ENCODE measurements at regions not wholly inside any gene's neighbourhood (a gene's known extent, or its start where the extent isn't known, plus 50 kb on each side); places are given as distances from the start of the nearest gene placed in this dataset.

GRCh38 chr2:217215877-217216276, 356.0 kb upstream of the TNP1 start:
- Histone ChIP-seq H3K9ac (no peak overlapping the region), H3K27ac (ENCODE audit: low read depth in 2 of 2, low read length in 1 of 2) (no peak overlapping the region), H3K27me3 (ENCODE audit: insufficient read depth) (no peaks in the 10 kb centered on the region), H3K9me3 (no peaks in the 10 kb centered on the region), H3K4me3 (ENCODE audit: low read depth in 2 of 2, low read length in 1 of 2) (no peak overlapping the region), H3K36me3 (replicated peaks in 1 of 2; ENCODE audit: control insufficient read depth in 1 of 2, insufficient read depth in 2 of 2, low read length in 1 of 2) (no peaks in the 10 kb centered on the region), H2AFZ (ENCODE audit: low read depth) (no peak overlapping the region), H3K79me2 (ENCODE audit: insufficient read depth) (no peaks in the 10 kb centered on the region), H3F3A (replicated peaks; ENCODE audit: insufficient read depth) (no peaks in the 10 kb centered on the region), H3K4me1 (ENCODE audit: control insufficient read depth in 1 of 2, insufficient read depth in 2 of 2, low read depth in 1 of 2, low read length in 1 of 2) (0 out of 4 replicates have a peak, but pooled peaks cover 0 to 4% of the 10 kb centered on the region in 2 experiments), H3K4me2 (no peak overlapping the region), H4K20me1 (ENCODE audit: insufficient read depth) (no peaks in the 10 kb centered on the region), H3K9me2 (0 out of 2 replicates have a peak, but pooled peaks cover 3% of the 10 kb centered on the region)
- TF ChIP-seq MAX (IDR thresholded peaks at IDR 0.05; ENCODE audit: low read depth): no peak
- TF ChIP-seq FOSL2 (IDR thresholded peaks at IDR 0.05; ENCODE audit: borderline replicate concordance, low read depth): peak; percentile 8; the same call in 1 of the 2 replicates
- TF ChIP-seq PBX3 (IDR thresholded peaks at IDR 0.05): 0 out of 2 replicates have a peak, but pooled peaks have one; percentile 16
- POLR2A ChIA-PET: no interaction called here
- WGBS (ENCODE audit: low lambda C conversion rate): 78% methylated on average over 6 of the region's 6 CpGs
- CTCF ChIA-PET: interaction anchor here (1.2 to 1.6 kb wide), 2 partner anchors 14 to 697 kb away, joined by 3 to 4 read pairs; no protein-coding TSS in a partner anchor
- no peak for DNase-seq

DNA sequence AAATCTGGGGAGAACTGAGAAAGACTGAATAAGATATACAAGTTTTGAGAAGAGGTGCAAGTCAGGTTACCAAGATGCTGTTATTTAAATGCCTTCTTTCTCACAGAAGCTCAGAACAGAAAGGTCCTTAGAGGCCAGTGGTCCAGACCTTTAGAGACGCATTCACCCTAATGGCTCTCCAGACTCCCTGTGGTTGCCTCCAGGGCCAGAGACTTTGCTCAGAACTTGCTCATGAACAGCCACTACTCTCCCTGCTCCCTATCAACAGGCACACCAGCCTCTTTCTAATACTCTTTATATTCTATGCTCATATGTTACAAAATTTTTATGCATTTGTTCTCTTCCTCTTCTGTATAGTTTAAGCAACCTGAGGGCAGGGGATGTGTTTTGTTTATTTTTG, 349.0 kb upstream of the TNP1 start:
- no peak overlapping the region for H2AFZ ChIP-seq (ENCODE audit: low read depth)
- H3K79me2 ChIP-seq (ENCODE audit: insufficient read depth): no peaks in the 10 kb centered on the region
- CTCF ChIA-PET: no interaction called here
- H3K9ac ChIP-seq: no peak overlapping the region
- peaks cover 4 to 9% of the 10 kb centered on the region in 2 experiments; a peak in 2 of 4 replicates for H3K4me1 ChIP-seq (ENCODE audit: control insufficient read depth in 1 of 2, insufficient read depth in 2 of 2, low read depth in 1 of 2, low read length in 1 of 2)
- no peak overlapping the region for H3K4me3 ChIP-seq (ENCODE audit: low read depth in 2 of 2, low read length in 1 of 2)
- no peak overlapping the region for H3K4me2 ChIP-seq
- no peak overlapping the region for H3K27ac ChIP-seq (ENCODE audit: low read depth in 2 of 2, low read length in 1 of 2)
- no peak for TF ChIP-seq CTCF (IDR thresholded peaks at IDR 0.05)
- TF ChIP-seq FOXJ3 (CRISPR knock-in tag; IDR thresholded peaks at IDR 0.05): no peak
- TF ChIP-seq SMC3 (IDR thresholded peaks at IDR 0.05; ENCODE audit: low read depth, low read length): no peak
- TF ChIP-seq GATA2 (CRISPR knock-in tag; IDR thresholded peaks at IDR 0.05): no peak
- TF ChIP-seq CHD2 (IDR thresholded peaks at IDR 0.05; ENCODE audit: low read length, partially characterized antibody): no peak
- TF ChIP-seq MXI1 (IDR thresholded peaks at IDR 0.05; ENCODE audit: low read depth, low read length): no peak
- TF ChIP-seq TAF1 (IDR thresholded peaks at IDR 0.05; ENCODE audit: borderline replicate concordance, low read depth, low read length): no peak
- H3K36me3 ChIP-seq (replicated peaks in 1 of 2; ENCODE audit: control insufficient read depth in 1 of 2, insufficient read depth in 2 of 2, low read length in 1 of 2): no peaks in the 10 kb centered on the region
- H3K9me2 ChIP-seq: 0 out of 2 replicates have a peak, but pooled peaks cover 2% of the 10 kb centered on the region
- DNase-seq: no peak
- H3F3A ChIP-seq (replicated peaks; ENCODE audit: insufficient read depth): no peaks in the 10 kb centered on the region
- 100% methylated on average over 1 of the region's 1 CpG for WGBS (ENCODE audit: low lambda C conversion rate)
- no peaks in the 10 kb centered on the region for H3K27me3 ChIP-seq (ENCODE audit: insufficient read depth)
- H3K9me3 ChIP-seq: no peaks in the 10 kb centered on the region
- no peaks in the 10 kb centered on the region for H4K20me1 ChIP-seq (ENCODE audit: insufficient read depth)
- POLR2A ChIA-PET: no interaction called here
